ENCODE measurements at regions not wholly inside any gene's neighbourhood (a gene's known extent, or its start where the extent isn't known, plus 50 kb on each side); places are given as distances from the start of the nearest gene placed in this dataset.
A peak's percentile ranks its signal among the peaks of the same experiment; 100 is the strongest.

- Histone ChIP-seq H3K4me1 (ENCODE audit: insufficient read depth, low read length, poor library complexity, severe bottlenecking) (no peaks in the 10 kb centered on the region), H3K9me2 (replicated peaks; ENCODE audit: low read depth, low read length) (no peaks in the 10 kb centered on the region), H2AFZ (ENCODE audit: low read length) (no peak overlapping the region), H3K9ac (ENCODE audit: low read depth, low read length, poor library complexity, severe bottlenecking) (no peak overlapping the region), H3K4me3 (ENCODE audit: low read length, poor library complexity, severe bottlenecking) (no peak overlapping the region), H3K27me3 (ENCODE audit: insufficient read depth, low read length, poor library complexity, severe bottlenecking) (no peaks in the 10 kb centered on the region), H4K20me1 (ENCODE audit: insufficient read depth, low read length, poor library complexity, severe bottlenecking) (no peaks in the 10 kb centered on the region), H3K36me3 (ENCODE audit: insufficient read depth, low read length) (no peaks in the 10 kb centered on the region), H3F3A (ENCODE audit: low read depth) (no peaks in the 10 kb centered on the region), H3K4me2 (ENCODE audit: low read depth, low read length, poor library complexity, severe bottlenecking) (no peak overlapping the region), H3K79me2 (ENCODE audit: insufficient read depth, low read length) (no peaks in the 10 kb centered on the region), H3K9me3 (ENCODE audit: insufficient read depth, low read depth, low read length) (no peaks in the 10 kb centered on the region)
- TF ChIP-seq CTCF (conservative IDR thresholded peaks at IDR 0.05; ENCODE audit: low read length), result no peak
- no peak for TF ChIP-seq EZH2phosphoT487 (IDR thresholded peaks at IDR 0.05; ENCODE audit: borderline replicate concordance)
Observed at GRCh38 chrX:14124562-14124961, 94.9 kb upstream of the GEMIN8 start.

- H3K9me3 ChIP-seq (ENCODE audit: insufficient read depth, low read depth, low read length), result no peaks in the 10 kb centered on the region
- no peaks in the 10 kb centered on the region for H4K20me1 ChIP-seq (ENCODE audit: insufficient read depth, low read length, poor library complexity, severe bottlenecking)
- H3K9me2 ChIP-seq (replicated peaks; ENCODE audit: low read depth, low read length), result no peaks in the 10 kb centered on the region
- H3K9ac ChIP-seq (ENCODE audit: low read depth, low read length, poor library complexity, severe bottlenecking), result no peak overlapping the region
- H3F3A ChIP-seq (ENCODE audit: low read depth), result no peaks in the 10 kb centered on the region
- H3K4me1 ChIP-seq (ENCODE audit: insufficient read depth, low read length, poor library complexity, severe bottlenecking), result no peaks in the 10 kb centered on the region
- TF ChIP-seq EZH2phosphoT487 (IDR thresholded peaks at IDR 0.05; ENCODE audit: borderline replicate concordance) (no peak), CTCF (conservative IDR thresholded peaks at IDR 0.05; ENCODE audit: low read length) (peak; percentile 65)
- no peaks in the 10 kb centered on the region for H3K27me3 ChIP-seq (ENCODE audit: insufficient read depth, low read length, poor library complexity, severe bottlenecking)
- H2AFZ ChIP-seq (ENCODE audit: low read length), result no peak overlapping the region
- no peaks in the 10 kb centered on the region for H3K79me2 ChIP-seq (ENCODE audit: insufficient read depth, low read length)
- no peak overlapping the region for H3K4me2 ChIP-seq (ENCODE audit: low read depth, low read length, poor library complexity, severe bottlenecking)
- no peaks in the 10 kb centered on the region for H3K36me3 ChIP-seq (ENCODE audit: insufficient read depth, low read length)
- no peak overlapping the region for H3K4me3 ChIP-seq (ENCODE audit: low read length, poor library complexity, severe bottlenecking)
Observed at GRCh38 chrX:14095702-14096101, 66.0 kb upstream of the GEMIN8 start.

- H3K9me3 ChIP-seq (ENCODE audit: insufficient read depth, low read depth, low read length), result no peaks in the 10 kb centered on the region
- no peak overlapping the region for H2AFZ ChIP-seq (ENCODE audit: low read length)
- H3F3A ChIP-seq (ENCODE audit: low read depth), result no peaks in the 10 kb centered on the region
- no peaks in the 10 kb centered on the region for H3K27me3 ChIP-seq (ENCODE audit: insufficient read depth, low read length, poor library complexity, severe bottlenecking)
- H3K4me3 ChIP-seq (ENCODE audit: low read length, poor library complexity, severe bottlenecking), result no peak overlapping the region
- no peak overlapping the region for H3K9ac ChIP-seq (ENCODE audit: low read depth, low read length, poor library complexity, severe bottlenecking)
- no peaks in the 10 kb centered on the region for H4K20me1 ChIP-seq (ENCODE audit: insufficient read depth, low read length, poor library complexity, severe bottlenecking)
- H3K36me3 ChIP-seq (ENCODE audit: insufficient read depth, low read length), result no peaks in the 10 kb centered on the region
- no peak overlapping the region for H3K4me2 ChIP-seq (ENCODE audit: low read depth, low read length, poor library complexity, severe bottlenecking)
- H3K79me2 ChIP-seq (ENCODE audit: insufficient read depth, low read length), result no peaks in the 10 kb centered on the region
- H3K9me2 ChIP-seq (replicated peaks; ENCODE audit: low read depth, low read length), result no peaks in the 10 kb centered on the region
- no peaks in the 10 kb centered on the region for H3K4me1 ChIP-seq (ENCODE audit: insufficient read depth, low read length, poor library complexity, severe bottlenecking)
- TF ChIP-seq CTCF (conservative IDR thresholded peaks at IDR 0.05; ENCODE audit: low read length) (no peak), EZH2phosphoT487 (IDR thresholded peaks at IDR 0.05; ENCODE audit: borderline replicate concordance) (no peak)
Observed at GRCh38 chrX:14094191-14094590, 64.5 kb upstream of the GEMIN8 start.

Measured in Loucy (cell line).